Tibial nerve (tissue), 4 donors: ENCODE measurements at regions not wholly inside any gene's neighbourhood (a gene's known extent, or its start where the extent isn't known, plus 50 kb on each side); places are given as distances from the start of the nearest gene placed in this dataset.

ENCODE experiments used
- DNase-seq, 2 donors: peaks; one replicate each; pipeline ENCODE4 v3.0.0-alpha.2; 2019; ENCODE audit warnings: low spot score in 2 of 2
- H3K27ac ChIP-seq, 4 donors: fragments of 200-600 bp; sonication (generic) in 3 of 4; one replicate each; pipeline ENCODE4 v1.5.1; 2017 to 2019; ENCODE audit warnings: mild to moderate bottlenecking in 1 of 4
- H3K27me3 ChIP-seq, 2 donors: fragments of 200-600 bp; sonication (generic) in 1 of 2; one replicate each; pipeline versions ENCODE4 v1.5.1 to v1.6.0; 2017 to 2019
- H3K36me3 ChIP-seq, 3 donors: fragments of 200-600 bp; sonication (generic); one replicate each; pipeline ENCODE4 v1.5.1; 2018 to 2019
- H3K4me1 ChIP-seq, 4 donors: fragments of 200-600 bp; sonication (generic) in 3 of 4; one replicate each; pipeline ENCODE4 v1.5.1; 2017 to 2019
- H3K4me3 ChIP-seq, 4 donors: fragments of 200-600 bp; sonication (generic) in 3 of 4; one replicate each; pipeline ENCODE4 v1.5.1; 2017 to 2019; ENCODE audit warnings: mild to moderate bottlenecking in 1 of 4, moderate library complexity in 1 of 4
- H3K9me3 ChIP-seq, 4 donors: fragments of 200-600 bp; sonication (generic) in 3 of 4; one replicate each; pipeline ENCODE4 v1.5.1; 2017 to 2019
- EP300 ChIP-seq, 2 donors: sonication (generic); formaldehyde crosslinking; IDR thresholded peaks; one replicate each; pipeline ENCODE4 v1.6.1; 2017; ENCODE audit warnings: antibody characterized with exemption in 2 of 2, mild to moderate bottlenecking in 1 of 2
- POLR2A ChIP-seq, 2 donors: fragments of 450-650 bp; IDR thresholded peaks; one replicate each; pipeline ENCODE4 v1.6.1; 2017; ENCODE audit warnings: antibody characterized with exemption in 2 of 2, mild to moderate bottlenecking in 2 of 2, moderate library complexity in 2 of 2
- WGBS, 2 donors: methylation state at CpG; one replicate each; pipeline ENCODE4 v1.1.5; 2018; 5-methylcytosine and 5-hydroxymethylcytosine counted together
- TF ChIP-seq, protein P1 (sequence below), 5 experiments: fragments of 200-600 bp in 3 of 5; fragments of 450-650 bp in 2 of 5; sonication (generic) in 3 of 5; IDR thresholded peaks; one replicate each; pipeline ENCODE4 v1.5.1; 2016 to 2019; ENCODE audit warnings: antibody characterized with exemption in 5 of 5, mild to moderate bottlenecking in 3 of 5, moderate library complexity in 2 of 5

DNA sequence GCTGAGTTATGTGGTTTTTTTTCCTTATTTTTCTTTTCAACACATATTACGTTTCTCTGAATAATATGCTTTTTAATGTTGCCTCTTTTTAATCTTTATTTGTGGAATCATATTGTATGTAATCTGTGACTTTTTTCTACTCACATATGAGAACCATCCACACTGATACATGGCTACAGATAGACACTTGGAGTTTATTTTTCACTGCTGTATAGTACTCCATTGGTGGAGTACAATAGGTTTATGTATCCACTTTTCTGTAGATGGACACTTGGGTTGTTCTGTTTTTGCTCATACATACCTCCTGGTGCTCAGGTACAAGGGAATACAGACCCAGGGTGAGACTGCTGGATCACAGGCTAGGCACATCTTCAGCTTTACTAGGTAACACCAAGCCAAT lies 71.5 kb upstream of the ERG start:
- Histone ChIP-seq H3K27ac (no peak overlapping the region), H3K27me3 (peaks cover 0 to 17% of the 10 kb centered on the region in 2 donors), H3K4me1 (peaks cover 0 to 10% (median 0%) of the 10 kb centered on the region in 4 donors), H3K9me3 (no peaks in the 10 kb centered on the region), H3K36me3 (no peaks in the 10 kb centered on the region), H3K4me3 (no peak overlapping the region)
- TF ChIP-seq, protein P1, sequence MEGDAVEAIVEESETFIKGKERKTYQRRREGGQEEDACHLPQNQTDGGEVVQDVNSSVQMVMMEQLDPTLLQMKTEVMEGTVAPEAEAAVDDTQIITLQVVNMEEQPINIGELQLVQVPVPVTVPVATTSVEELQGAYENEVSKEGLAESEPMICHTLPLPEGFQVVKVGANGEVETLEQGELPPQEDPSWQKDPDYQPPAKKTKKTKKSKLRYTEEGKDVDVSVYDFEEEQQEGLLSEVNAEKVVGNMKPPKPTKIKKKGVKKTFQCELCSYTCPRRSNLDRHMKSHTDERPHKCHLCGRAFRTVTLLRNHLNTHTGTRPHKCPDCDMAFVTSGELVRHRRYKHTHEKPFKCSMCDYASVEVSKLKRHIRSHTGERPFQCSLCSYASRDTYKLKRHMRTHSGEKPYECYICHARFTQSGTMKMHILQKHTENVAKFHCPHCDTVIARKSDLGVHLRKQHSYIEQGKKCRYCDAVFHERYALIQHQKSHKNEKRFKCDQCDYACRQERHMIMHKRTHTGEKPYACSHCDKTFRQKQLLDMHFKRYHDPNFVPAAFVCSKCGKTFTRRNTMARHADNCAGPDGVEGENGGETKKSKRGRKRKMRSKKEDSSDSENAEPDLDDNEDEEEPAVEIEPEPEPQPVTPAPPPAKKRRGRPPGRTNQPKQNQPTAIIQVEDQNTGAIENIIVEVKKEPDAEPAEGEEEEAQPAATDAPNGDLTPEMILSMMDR (IDR thresholded peaks at IDR 0.05) = no peak
- TF ChIP-seq POLR2A (IDR thresholded peaks at IDR 0.05) (no peak), EP300 (IDR thresholded peaks at IDR 0.05) (no peak)
- 91 to 95% methylated on average over 1 of the region's 1 CpG for WGBS, 2 donors
- no peak for DNase-seq

DNA sequence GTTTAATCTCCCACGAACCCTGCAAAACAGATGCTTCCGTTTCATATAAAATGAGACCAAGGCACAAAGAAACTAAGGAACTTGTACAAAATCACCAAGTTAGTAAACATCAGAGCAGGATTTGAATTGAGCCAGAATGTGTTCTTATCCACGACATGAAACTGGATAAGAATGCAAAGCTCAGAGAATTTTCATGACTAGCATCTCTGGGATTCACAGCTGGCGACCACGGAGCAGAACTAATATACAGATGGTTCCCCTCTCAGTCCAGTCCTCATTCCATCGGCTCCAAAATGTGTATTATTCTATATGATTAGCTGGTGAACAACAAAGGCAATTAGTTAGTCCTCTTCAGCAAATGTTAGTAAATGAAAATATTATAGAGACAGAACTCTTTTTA lies 72.3 kb upstream of the ERG start:
- Histone ChIP-seq H3K4me1 (peaks cover 0 to 10% (median 0%) of the 10 kb centered on the region in 4 donors), H3K27ac (no peak overlapping the region), H3K27me3 (peaks cover 0 to 17% of the 10 kb centered on the region in 2 donors), H3K36me3 (no peaks in the 10 kb centered on the region), H3K9me3 (no peaks in the 10 kb centered on the region), H3K4me3 (no peak overlapping the region)
- TF ChIP-seq EP300 (IDR thresholded peaks at IDR 0.05) (no peak), POLR2A (IDR thresholded peaks at IDR 0.05) (no peak)
- TF ChIP-seq, protein P1 (IDR thresholded peaks at IDR 0.05) = no peak
- WGBS, 2 donors = 69 to 76% methylated on average over 6 of the region's 6 CpGs
- no peak for DNase-seq

DNA sequence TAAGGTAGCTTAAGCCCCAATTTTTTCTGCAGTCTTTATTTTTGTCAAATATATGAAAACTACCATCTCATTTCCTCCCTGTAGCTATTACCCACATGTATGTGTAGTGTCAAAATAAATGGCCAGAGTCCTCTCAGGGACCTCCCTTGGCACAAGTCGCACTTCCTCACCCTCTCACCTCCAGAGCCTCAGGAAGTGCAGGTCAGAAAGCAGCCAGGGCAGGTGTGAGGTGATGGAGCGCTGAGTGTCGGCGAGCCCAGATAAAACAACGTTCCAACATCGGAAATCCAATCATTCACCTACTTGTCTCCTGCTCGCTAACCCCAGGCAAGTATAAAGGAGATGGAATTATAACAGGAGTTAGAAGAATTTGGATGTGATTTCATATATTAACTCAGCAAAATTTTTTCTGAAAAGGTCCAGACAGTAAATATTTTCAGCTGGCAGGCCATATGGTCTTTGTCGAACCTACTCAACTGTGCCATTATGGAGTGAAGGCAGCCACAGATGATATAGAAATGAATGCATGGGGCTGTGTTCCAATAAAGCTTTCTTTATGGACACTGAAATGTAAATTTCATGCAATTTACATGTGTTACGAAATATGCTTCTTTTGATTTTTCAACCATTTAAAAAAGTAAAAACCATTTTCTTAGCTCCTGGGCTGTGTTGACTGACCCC lies 76.8 kb upstream of the ERG start:
- Histone ChIP-seq H3K9me3 (no peaks in the 10 kb centered on the region), H3K27me3 (no peaks in the 10 kb centered on the region), H3K4me1 (no peaks in the 10 kb centered on the region), H3K27ac (no peak overlapping the region), H3K4me3 (no peak overlapping the region), H3K36me3 (no peaks in the 10 kb centered on the region)
- 81 to 83% methylated on average over 9 of the region's 9 CpGs for WGBS, 2 donors
- DNase-seq = no peak
- TF ChIP-seq EP300 (IDR thresholded peaks at IDR 0.05) (no peak), POLR2A (IDR thresholded peaks at IDR 0.05) (no peak)
- TF ChIP-seq, protein P1 (IDR thresholded peaks at IDR 0.05) = no peak

GRCh38 chr21:38577887-38578286 lies 79.6 kb upstream of the ERG start:
- 67 to 74% methylated on average over 2 to 5 of the region's 5 CpGs for WGBS, 2 donors
- no peak for DNase-seq
- Histone ChIP-seq H3K9me3 (no peaks in the 10 kb centered on the region), H3K4me3 (no peak overlapping the region), H3K27ac (no peak overlapping the region), H3K4me1 (no peaks in the 10 kb centered on the region), H3K36me3 (no peaks in the 10 kb centered on the region), H3K27me3 (no peaks in the 10 kb centered on the region)
- TF ChIP-seq, protein P1 (IDR thresholded peaks at IDR 0.05) = no peak
- TF ChIP-seq POLR2A (IDR thresholded peaks at IDR 0.05) (no peak), EP300 (IDR thresholded peaks at IDR 0.05) (no peak)

GRCh38 chr21:38590449-38591217 lies 92.4 kb upstream of the ERG start:
- TF ChIP-seq EP300 (IDR thresholded peaks at IDR 0.05) = no peak
- no peak for TF ChIP-seq POLR2A (IDR thresholded peaks at IDR 0.05)
- TF ChIP-seq, protein P1 (IDR thresholded peaks at IDR 0.05) = no peak

More at GRCh38 chr21:38590449-38591217, 92.4 kb upstream of the ERG start:
- Histone ChIP-seq H3K27me3 (no peaks in the 10 kb centered on the region), H3K9me3 (no peaks in the 10 kb centered on the region), H3K36me3 (no peaks in the 10 kb centered on the region), H3K4me3 (no peak overlapping the region), H3K27ac (no peak overlapping the region), H3K4me1 (no peaks in the 10 kb centered on the region)
- no peak for DNase-seq
- 94 to 95% methylated on average over 2 of the region's 2 CpGs for WGBS, 2 donors
